ENCODE measurements at regions not wholly inside any gene's neighbourhood (a gene's known extent, or its start where the extent isn't known, plus 50 kb on each side); places are given as distances from the start of the nearest gene placed in this dataset.

DNA sequence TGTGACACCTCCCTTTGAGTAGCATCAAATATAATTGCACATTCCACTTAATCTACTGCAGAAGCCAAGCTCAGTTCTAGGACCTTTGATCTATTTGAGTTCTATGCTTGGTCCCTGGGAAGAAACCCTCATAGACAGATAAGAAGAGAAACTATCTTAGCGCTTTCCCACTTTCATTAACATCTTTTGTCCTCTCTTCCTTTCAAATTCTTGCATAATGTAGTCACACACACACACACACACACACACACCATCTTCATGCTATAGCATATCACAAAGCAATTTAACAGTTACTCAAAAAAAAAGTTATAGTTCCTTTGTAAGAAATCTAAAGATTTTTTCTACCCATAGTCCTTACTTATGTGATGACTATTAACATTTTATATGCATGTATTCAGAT, 735.9 kb upstream of the PCDH9 start:
- Histone ChIP-seq H3K4me1 (ENCODE audit: low read depth, poor library complexity, severe bottlenecking) (no peaks in the 10 kb centered on the region), H3K4me2 (no peak overlapping the region), H3K27me3 (ENCODE audit: insufficient read depth, low read depth) (no peaks in the 10 kb centered on the region), H4K20me1 (ENCODE audit: insufficient read depth) (no peaks in the 10 kb centered on the region), H3K36me3 (ENCODE audit: insufficient read depth) (no peaks in the 10 kb centered on the region), H3K27ac (no peak overlapping the region), H3K4me3 (IDR thresholded peaks at IDR 0.05; ENCODE audit: insufficient read depth, low read depth, low read length) (no peak overlapping the region), H3K79me2 (ENCODE audit: insufficient read depth, low read depth) (no peaks in the 10 kb centered on the region), H2AFZ (ENCODE audit: low read depth) (no peak overlapping the region), H3K9ac (no peak overlapping the region)
- TF ChIP-seq, protein P1, sequence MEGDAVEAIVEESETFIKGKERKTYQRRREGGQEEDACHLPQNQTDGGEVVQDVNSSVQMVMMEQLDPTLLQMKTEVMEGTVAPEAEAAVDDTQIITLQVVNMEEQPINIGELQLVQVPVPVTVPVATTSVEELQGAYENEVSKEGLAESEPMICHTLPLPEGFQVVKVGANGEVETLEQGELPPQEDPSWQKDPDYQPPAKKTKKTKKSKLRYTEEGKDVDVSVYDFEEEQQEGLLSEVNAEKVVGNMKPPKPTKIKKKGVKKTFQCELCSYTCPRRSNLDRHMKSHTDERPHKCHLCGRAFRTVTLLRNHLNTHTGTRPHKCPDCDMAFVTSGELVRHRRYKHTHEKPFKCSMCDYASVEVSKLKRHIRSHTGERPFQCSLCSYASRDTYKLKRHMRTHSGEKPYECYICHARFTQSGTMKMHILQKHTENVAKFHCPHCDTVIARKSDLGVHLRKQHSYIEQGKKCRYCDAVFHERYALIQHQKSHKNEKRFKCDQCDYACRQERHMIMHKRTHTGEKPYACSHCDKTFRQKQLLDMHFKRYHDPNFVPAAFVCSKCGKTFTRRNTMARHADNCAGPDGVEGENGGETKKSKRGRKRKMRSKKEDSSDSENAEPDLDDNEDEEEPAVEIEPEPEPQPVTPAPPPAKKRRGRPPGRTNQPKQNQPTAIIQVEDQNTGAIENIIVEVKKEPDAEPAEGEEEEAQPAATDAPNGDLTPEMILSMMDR (conservative IDR thresholded peaks at IDR 0.05; ENCODE audit: low read depth, low read length) = no peak

DNA sequence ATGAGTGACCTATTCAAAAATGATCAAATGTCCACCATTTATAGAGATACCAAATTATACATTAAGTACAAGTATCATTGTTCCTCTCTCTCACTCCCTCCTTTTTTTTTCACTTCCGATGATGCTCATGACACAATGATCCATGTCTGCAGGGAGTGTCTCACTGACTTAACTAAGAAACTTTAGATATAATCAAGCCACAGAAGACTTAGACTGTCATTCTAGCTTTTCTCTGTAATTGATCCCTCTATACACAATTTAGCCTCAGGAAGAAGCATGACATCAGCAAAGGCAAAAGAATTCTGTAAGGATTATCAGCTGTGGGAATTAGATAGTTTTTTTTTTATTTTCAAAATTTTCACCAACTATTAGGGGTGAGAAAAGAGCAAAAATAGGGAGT, 734.9 kb upstream of the PCDH9 start:
- H3K27ac ChIP-seq = no peak overlapping the region
- H3K9ac ChIP-seq = no peak overlapping the region
- H3K4me1 ChIP-seq (ENCODE audit: low read depth, poor library complexity, severe bottlenecking) = no peaks in the 10 kb centered on the region
- no peak overlapping the region for H3K4me3 ChIP-seq (IDR thresholded peaks at IDR 0.05; ENCODE audit: insufficient read depth, low read depth, low read length)
- no peaks in the 10 kb centered on the region for H4K20me1 ChIP-seq (ENCODE audit: insufficient read depth)
- no peak overlapping the region for H2AFZ ChIP-seq (ENCODE audit: low read depth)
- TF ChIP-seq, protein P1 (conservative IDR thresholded peaks at IDR 0.05; ENCODE audit: low read depth, low read length) = no peak
- no peaks in the 10 kb centered on the region for H3K79me2 ChIP-seq (ENCODE audit: insufficient read depth, low read depth)
- H3K27me3 ChIP-seq (ENCODE audit: insufficient read depth, low read depth) = no peaks in the 10 kb centered on the region
- H3K4me2 ChIP-seq = no peak overlapping the region
- no peaks in the 10 kb centered on the region for H3K36me3 ChIP-seq (ENCODE audit: insufficient read depth)

DNA sequence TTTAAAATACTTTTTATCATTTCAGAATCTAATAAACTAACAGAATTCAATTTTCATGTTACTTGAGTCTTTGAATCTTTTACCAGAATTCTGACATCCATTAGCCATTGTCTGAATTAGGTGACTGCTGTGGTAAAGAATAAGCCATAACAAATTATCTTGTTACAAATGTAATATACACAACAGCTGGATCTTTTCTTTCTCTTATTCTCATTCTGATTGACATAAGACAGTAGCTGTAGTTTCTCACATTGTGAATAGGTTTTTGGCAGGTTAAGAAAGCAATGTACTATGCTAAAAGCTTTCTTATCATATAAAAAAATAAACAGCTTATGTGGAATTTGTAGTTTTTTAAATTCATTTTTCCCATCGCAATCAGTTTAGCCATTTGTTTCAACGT, 734.0 kb upstream of the PCDH9 start:
- Histone ChIP-seq H3K4me1 (ENCODE audit: low read depth, poor library complexity, severe bottlenecking) (no peaks in the 10 kb centered on the region), H3K4me3 (IDR thresholded peaks at IDR 0.05; ENCODE audit: insufficient read depth, low read depth, low read length) (no peak overlapping the region), H3K4me2 (no peak overlapping the region), H3K27me3 (ENCODE audit: insufficient read depth, low read depth) (no peaks in the 10 kb centered on the region), H3K79me2 (ENCODE audit: insufficient read depth, low read depth) (no peaks in the 10 kb centered on the region), H3K9ac (no peak overlapping the region), H4K20me1 (ENCODE audit: insufficient read depth) (no peaks in the 10 kb centered on the region), H3K27ac (no peak overlapping the region), H2AFZ (ENCODE audit: low read depth) (no peak overlapping the region), H3K36me3 (ENCODE audit: insufficient read depth) (no peaks in the 10 kb centered on the region)
- TF ChIP-seq, protein P1 (conservative IDR thresholded peaks at IDR 0.05; ENCODE audit: low read depth, low read length) = no peak

DNA sequence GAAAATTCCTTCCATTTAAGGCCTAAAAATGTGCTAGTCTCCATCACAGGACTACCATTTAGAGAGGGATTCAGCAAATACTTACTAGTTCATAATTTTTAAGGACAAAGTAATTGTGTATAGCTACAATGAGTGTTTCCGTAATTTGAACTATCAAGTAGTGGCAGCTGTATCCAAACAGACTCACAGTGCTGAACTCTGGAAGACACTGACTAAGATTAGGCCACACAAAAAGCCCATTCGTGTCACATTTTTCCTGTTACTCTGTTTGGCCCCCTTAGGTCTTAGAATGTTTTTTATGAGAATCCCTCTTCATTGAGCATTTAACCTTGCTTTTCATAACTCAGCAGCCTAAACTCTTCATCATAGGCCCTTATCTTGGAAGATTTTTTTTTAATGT, 731.2 kb upstream of the PCDH9 start:
- no peak overlapping the region for H3K9ac ChIP-seq
- no peaks in the 10 kb centered on the region for H4K20me1 ChIP-seq (ENCODE audit: insufficient read depth)
- TF ChIP-seq, protein P1 (conservative IDR thresholded peaks at IDR 0.05; ENCODE audit: low read depth, low read length) = no peak
- no peak overlapping the region for H3K27ac ChIP-seq
- no peaks in the 10 kb centered on the region for H3K4me1 ChIP-seq (ENCODE audit: low read depth, poor library complexity, severe bottlenecking)
- no peak overlapping the region for H3K4me3 ChIP-seq (IDR thresholded peaks at IDR 0.05; ENCODE audit: insufficient read depth, low read depth, low read length)
- no peak overlapping the region for H2AFZ ChIP-seq (ENCODE audit: low read depth)
- H3K36me3 ChIP-seq (ENCODE audit: insufficient read depth) = no peaks in the 10 kb centered on the region
- no peaks in the 10 kb centered on the region for H3K79me2 ChIP-seq (ENCODE audit: insufficient read depth, low read depth)
- no peak overlapping the region for H3K4me2 ChIP-seq
- no peaks in the 10 kb centered on the region for H3K27me3 ChIP-seq (ENCODE audit: insufficient read depth, low read depth)

DNA sequence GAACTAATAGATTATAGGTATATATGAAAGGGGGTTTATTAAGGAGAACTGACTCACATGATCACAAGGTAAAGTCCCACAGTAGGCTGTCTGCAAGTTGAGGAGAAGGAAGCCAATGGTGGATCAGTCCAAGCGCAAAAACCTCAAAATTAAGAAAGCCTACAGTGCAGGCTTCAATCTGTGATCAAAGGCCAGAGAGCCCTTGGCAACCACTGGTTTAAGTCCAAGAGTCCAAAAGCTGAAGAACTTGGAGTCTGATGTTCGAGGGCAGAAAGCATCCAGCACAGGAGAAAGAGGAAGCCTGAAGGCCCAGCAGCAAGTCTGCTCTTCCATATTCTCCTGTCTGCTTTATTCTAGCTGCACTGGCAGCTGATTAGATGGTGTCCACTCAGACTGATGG, 721.3 kb upstream of the PCDH9 start:
- Histone ChIP-seq H2AFZ (ENCODE audit: low read depth) (no peak overlapping the region), H4K20me1 (ENCODE audit: insufficient read depth) (no peaks in the 10 kb centered on the region), H3K4me2 (no peak overlapping the region), H3K9ac (no peak overlapping the region), H3K4me3 (IDR thresholded peaks at IDR 0.05; ENCODE audit: insufficient read depth, low read depth, low read length) (no peak overlapping the region), H3K36me3 (ENCODE audit: insufficient read depth) (no peaks in the 10 kb centered on the region), H3K27ac (no peak overlapping the region), H3K4me1 (ENCODE audit: low read depth, poor library complexity, severe bottlenecking) (no peaks in the 10 kb centered on the region), H3K27me3 (ENCODE audit: insufficient read depth, low read depth) (no peaks in the 10 kb centered on the region), H3K79me2 (ENCODE audit: insufficient read depth, low read depth) (no peaks in the 10 kb centered on the region)
- TF ChIP-seq, protein P1 (conservative IDR thresholded peaks at IDR 0.05; ENCODE audit: low read depth, low read length) = no peak
